ENCODE measurements at regions not wholly inside any gene's neighbourhood (a gene's known extent, or its start where the extent isn't known, plus 50 kb on each side); places are given as distances from the start of the nearest gene placed in this dataset.
"Not testable (repeated sequence)": the region's sequence is repeated elsewhere in the genome, so short reads cannot be mapped to it uniquely, and the experiment has no call there.

DNA sequence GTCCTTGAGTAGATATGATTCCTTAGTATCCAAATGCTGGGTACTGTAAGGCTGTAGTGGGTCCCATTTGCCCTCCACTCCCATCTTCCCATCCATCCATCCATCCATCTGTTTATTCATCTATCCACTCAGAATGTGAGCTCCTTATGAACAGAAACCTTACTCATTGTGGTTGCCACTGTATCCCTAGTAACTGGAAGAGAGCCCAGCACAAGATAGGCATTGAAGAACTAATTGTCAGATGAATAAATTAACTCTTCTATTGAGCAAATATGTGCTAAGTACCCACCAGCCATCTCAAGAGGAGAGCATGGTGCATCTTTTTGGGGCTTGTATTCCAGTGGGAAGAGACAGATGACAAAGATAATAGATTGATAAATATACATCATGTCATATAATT, 86.4 kb upstream of the SEZ6L start:
- DNase-seq: no peak

DNA sequence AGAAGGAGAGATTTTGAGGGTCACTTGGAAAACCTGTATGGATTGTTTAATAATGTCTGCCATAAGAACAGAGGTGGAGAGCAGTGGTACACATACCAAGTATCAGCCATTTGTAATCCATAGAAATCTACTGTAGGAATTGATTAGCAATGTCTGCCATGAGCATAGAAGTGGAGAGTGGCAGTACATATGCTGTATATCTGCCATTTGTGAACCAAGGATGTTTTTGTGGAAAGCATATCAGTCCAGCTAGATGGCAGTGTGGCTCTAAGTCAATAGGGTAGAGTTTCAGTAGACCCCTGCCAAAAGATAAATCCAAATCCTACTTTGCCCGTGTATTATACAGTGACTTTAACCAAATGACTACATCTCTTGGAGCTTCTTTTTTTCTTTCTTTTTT, 82.9 kb upstream of the SEZ6L start:
- peak; percentile 1 for DNase-seq

DNA sequence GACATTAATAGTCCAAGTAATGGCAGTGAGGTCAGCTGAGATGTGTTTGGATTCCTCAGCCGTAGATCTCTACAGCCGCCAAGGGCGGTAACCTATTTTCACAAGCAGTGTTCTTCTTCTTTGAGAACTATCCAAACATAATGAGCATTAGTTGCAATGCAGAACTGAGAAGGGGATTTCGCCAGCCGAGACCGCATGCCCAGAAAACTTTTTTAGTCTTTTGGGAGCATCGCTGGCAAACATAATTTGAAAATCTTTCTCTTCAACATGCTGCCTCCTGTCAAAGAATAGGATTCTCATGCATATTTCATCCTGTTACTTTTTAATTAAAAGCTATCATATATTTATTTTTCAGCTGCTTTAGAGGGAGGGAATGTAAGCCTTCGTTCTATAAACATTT, 81.4 kb upstream of the SEZ6L start:
- no peak for DNase-seq

DNA sequence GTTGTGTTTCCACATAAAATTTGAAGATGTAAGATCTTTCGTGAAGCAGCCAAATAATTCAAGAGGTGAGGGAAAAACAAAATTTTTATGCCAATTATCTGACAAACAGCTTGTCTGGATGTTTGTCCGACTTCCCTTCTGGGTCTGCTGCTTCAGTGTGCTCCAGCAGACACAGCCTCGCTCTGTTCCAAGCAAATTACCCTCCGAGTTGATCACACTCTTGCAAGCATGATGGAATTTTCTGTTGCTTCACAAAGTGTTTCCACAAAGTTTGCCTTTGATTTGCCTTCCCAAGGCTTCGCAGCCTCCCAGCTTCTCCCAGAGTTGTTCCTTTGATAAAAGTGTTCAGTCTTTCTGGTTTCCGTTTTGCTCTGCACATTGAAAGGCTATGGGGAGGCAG, 78.4 kb upstream of the SEZ6L start:
- DNase-seq: peak; percentile 0

DNA sequence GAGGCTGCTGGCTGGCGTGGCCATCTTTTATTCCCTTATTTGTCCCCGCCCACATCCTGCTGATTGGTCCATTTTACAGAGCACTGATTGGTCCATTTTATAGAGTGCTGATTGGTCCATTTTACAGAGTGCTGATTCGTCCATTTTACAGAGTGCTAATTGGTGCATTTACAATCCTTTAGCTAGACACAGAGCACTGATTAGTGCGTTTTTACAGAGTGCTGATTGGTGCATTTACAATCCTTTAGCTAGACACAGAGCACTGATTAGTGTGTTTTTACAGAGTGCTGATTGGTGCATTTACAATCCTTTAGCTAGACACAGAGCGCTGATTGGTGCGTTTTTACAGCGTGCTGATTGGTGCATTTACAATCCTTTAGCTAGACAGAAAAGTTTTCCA, 74.8 kb upstream of the SEZ6L start:
- not testable (repeated sequence) for DNase-seq

DNA sequence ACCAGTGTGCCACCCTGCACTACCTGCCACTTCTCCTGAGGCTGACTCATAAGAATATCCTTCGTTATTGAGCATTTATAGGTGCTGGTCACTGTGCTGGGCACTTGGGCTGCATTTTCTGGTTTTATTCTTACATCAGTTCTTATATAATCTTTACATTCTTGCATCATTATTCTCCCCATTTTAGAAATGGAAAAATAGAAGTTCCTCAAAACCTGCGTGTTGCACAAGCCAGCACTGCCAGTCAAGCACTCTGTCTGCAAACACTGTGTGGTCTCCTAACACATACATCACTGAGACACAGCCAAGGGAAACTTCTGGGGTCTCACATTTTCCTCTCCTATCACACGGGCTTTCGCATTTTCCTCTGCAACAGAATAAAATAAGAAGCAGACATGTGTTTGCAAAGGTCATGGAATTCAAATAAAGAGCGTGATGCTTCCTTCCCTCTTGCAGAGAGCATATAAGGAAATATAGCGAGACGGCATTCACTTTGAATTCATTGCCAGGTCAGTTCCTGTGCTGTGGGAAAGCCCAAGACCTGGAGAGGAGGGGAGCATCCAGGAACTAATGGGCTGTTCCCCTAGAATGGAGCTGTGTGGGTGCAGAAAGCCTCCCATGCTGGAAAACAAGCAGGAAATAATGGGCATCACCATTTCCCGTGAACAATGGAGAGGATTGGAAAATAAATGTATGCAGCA, 73.9 kb upstream of the SEZ6L start:
- DNase-seq: no peak

DNA sequence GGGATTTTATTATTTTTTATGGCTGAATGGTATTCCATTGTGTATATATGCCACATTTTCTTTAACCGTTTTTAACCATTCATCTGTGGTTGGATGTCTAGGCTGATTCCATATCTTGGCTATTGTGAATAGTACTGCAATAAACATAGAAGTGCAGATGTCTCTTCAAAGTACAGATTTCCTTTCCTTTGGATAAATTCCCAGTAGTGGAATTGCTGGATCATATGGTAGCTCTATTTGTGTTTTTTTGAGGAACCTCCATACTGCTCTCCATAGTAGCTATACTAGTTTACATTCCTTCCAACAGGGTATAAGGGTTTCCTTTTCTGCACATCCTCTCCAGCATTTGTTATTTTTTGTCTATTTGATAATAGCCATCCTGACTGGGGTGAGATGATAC, 71.9 kb upstream of the SEZ6L start:
- DNase-seq: no peak

DNA sequence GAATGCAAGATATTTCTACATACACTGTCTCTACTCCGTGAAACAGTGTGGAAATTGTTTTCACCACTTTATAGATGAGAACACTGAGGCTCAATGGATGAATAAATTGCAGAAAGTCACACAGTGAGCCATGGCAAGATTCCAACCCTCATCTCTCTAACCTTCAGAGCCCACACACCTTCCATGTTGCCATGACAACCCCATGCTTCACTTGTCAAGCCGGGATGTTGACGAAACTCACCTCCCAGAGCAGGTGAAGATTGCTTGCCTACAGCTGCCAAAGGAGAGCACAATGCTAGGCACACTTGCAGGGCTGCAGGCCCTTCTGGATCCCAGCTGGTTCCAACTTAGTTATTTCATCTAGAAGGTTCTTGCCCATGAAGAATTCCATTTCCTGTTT, 71.4 kb upstream of the SEZ6L start:
- DNase-seq: no peak

DNA sequence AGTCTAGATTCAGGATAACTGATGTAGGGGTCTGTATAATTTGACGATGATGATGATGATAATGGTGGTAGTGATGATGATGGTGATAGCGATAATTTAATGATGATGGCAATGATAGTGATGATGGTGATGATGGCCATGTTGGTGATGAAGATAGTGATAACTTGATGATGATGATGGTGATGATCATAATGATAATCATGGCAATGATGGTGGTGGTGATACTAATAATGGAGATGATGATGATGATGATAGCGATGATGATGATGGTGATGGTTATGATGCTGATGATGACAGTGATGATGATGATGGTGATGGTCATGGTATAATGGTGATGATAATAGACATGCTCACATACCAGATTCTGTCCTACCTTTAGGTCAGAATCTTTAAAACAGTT, 66.2 kb upstream of the SEZ6L start:
- no peak for DNase-seq

DNA sequence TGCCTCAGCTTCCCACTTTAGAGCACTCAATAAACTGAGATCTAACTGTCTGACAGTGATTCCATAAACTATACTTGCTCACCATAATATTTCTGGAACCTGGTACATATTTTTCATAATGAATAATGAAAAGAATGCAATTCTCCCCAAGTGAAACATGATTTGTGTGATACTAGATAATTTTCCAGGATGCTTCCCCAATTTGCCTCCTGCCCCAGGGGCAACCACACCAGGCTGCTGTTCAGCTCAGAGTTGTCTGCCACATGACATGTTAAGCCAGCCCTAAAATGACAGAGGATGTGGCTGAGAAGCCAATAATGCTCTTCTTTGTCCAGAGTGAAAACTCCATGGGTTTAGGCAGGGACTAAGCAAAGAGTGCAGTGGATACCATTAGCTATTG, 62.9 kb upstream of the SEZ6L start:
- no peak for DNase-seq

DNA sequence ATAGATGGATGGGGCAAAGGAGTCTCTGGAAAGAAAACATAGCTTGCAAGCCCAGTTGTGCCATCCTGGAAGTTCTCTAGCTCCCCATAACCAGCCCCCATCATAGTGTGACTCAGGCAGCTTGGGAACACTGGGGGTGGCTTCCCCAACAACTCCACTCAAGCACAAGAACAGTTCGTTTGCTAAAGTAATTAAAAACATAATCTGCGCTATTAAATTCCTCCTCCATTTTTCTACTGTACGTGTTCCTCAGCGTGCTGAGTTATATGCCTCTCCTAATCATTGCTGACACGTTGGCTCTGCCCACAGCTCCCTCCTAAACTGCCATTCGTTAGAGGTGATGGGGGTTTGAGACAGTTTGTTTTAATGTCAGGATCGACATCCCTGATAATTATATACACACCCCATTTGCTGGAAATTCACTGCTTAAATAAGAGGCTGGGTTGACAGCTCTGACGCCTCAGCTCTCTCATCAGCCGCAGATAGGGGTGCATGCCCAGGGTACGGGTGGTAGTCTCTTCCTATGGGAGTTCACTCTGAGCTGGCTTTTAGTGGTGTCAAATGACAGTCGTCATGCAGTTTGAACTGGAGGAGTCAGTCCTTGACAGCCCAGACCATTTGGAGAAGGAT, 59.5 kb upstream of the SEZ6L start:
- no peak for DNase-seq

DNA sequence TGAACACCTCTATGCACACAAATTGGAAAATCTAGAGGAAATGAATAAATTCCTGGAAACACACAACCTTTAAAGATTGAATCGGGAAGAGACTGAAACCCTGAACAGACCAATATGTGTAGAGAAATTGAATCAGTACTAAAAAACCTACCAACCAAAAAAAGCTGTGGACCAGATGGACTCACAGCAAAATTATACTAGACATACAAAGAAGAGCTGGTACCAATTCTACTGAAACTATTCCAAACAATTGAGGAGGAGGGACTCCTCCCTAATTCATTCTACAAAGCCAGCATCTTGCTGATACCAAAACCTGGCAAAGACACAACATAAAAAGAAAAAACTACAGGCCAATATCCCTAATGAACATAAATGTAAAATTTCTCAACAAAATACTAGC, 54.4 kb upstream of the SEZ6L start:
- no peak for DNase-seq

DNA sequence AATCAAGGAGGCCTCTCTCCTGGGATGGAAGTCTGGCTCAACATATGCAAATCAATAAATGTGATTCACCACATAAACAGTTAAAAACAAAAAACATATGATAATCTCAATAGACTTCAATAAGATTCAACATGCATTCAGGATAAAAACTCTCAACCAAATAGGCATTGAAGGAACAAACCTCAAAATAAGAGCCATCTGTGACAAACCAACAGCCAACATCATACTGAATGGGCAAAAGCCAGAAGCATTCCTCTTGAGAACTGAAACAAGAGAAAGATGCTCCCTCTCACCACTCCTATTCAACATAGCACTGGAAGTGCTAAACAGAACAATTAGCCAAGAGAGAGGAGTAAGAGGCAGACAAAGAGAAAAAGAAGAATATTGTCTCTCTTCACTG, 54.0 kb upstream of the SEZ6L start:
- no peak for DNase-seq

Data from tongue (tissue), 1 donor.